ENCODE measurements at regions not wholly inside any gene's neighbourhood (a gene's known extent, or its start where the extent isn't known, plus 50 kb on each side); places are given as distances from the start of the nearest gene placed in this dataset.

- CTCF ChIA-PET: interaction anchor here (1.0 to 2.2 kb wide), 11 partner anchors 9 to 155 kb away, joined by 3 to 10 read pairs (median 3); no protein-coding TSS in a partner anchor
- DNase-seq (ENCODE audit: extremely low spot score): no peak
- TF ChIP-seq CTCF (IDR thresholded peaks at IDR 0.05; ENCODE audit: control extremely low read depth, extremely low read depth, low read depth, missing control alignments): no peak
- POLR2A ChIA-PET: no interaction called here
Measured at GRCh38 chr6:152896923-152897322, 85.9 kb downstream of the FBXO5 start.

- peak; percentile 62 for DNase-seq (ENCODE audit: extremely low spot score)
Measured at GRCh38 chr6:152897807-152898399, 84.9 kb downstream of the FBXO5 start.

GRCh38 chr6:152904678-152905077 lies 78.2 kb downstream of the FBXO5 start:
- CTCF ChIA-PET: interaction anchor here (0.7 to 1.4 kb wide), 3 partner anchors 8 to 50 kb away, joined by 3 to 4 read pairs (median 3); no protein-coding TSS in a partner anchor
- no peak for DNase-seq (ENCODE audit: extremely low spot score)
- TF ChIP-seq CTCF (IDR thresholded peaks at IDR 0.05; ENCODE audit: control extremely low read depth, extremely low read depth, low read depth, missing control alignments): no peak
- POLR2A ChIA-PET: no interaction called here

More at GRCh38 chr6:152897807-152898399, 84.9 kb downstream of the FBXO5 start:
- peak; percentile 91 for TF ChIP-seq CTCF (IDR thresholded peaks at IDR 0.05; ENCODE audit: control extremely low read depth, extremely low read depth, low read depth, missing control alignments)
- ChIA-PET POLR2A (no interaction called here), CTCF (interaction anchor here (0.6 to 2.2 kb wide), 18 partner anchors 10 to 361 kb away, joined by 3 to 14 read pairs (median 4); no protein-coding TSS in a partner anchor)

GRCh38 chr6:152905551-152906299 lies 77.1 kb downstream of the FBXO5 start:
- ChIA-PET CTCF (interaction anchor here (1.3 to 1.4 kb wide), 2 partner anchors 9 to 13 kb away, joined by 3 to 4 read pairs; no protein-coding TSS in a partner anchor), POLR2A (no interaction called here)
- no peak for TF ChIP-seq CTCF (IDR thresholded peaks at IDR 0.05; ENCODE audit: control extremely low read depth, extremely low read depth, low read depth, missing control alignments)
- no peak for DNase-seq (ENCODE audit: extremely low spot score)

- TF ChIP-seq CTCF (IDR thresholded peaks at IDR 0.05; ENCODE audit: control extremely low read depth, extremely low read depth, low read depth, missing control alignments): no peak
- no peak for DNase-seq (ENCODE audit: extremely low spot score)
- ChIA-PET POLR2A (no interaction called here), CTCF (interaction anchor here (0.7 to 1.0 kb wide), 3 partner anchors 12 to 116 kb away, joined by 3 read pairs; no protein-coding TSS in a partner anchor)
Measured at GRCh38 chr6:152909241-152909640, 73.6 kb downstream of the FBXO5 start.

GRCh38 chr6:152916035-152916434 lies 66.8 kb downstream of the FBXO5 start:
- no peak for TF ChIP-seq CTCF (IDR thresholded peaks at IDR 0.05; ENCODE audit: control extremely low read depth, extremely low read depth, low read depth, missing control alignments)
- DNase-seq (ENCODE audit: extremely low spot score): no peak
- ChIA-PET CTCF (interaction anchor here (1.9 kb wide), 1 partner anchor 17 kb away, joined by 4 read pairs; no protein-coding TSS in a partner anchor), POLR2A (no interaction called here)

Measured in GM10248 (cell line).